Neural crest cell (in vitro differentiated cells): ENCODE measurements at regions not wholly inside any gene's neighbourhood (a gene's known extent, or its start where the extent isn't known, plus 50 kb on each side); places are given as distances from the start of the nearest gene placed in this dataset.
A peak's percentile ranks its signal among the peaks of the same experiment; 100 is the strongest.

ENCODE experiments used
- DNase-seq: peaks from one replicate; pipeline ENCODE4 v3.0.0; 2021; ENCODE audit warnings: low read depth, mixed read lengths, low spot score
- H3K27ac Mint-ChIP-seq: one replicate; pipeline ENCODE4 v1.8.0; 2021; ENCODE audit warnings: mild to moderate bottlenecking, mixed read lengths; ENCODE audit not compliant: unreplicated experiment
- H3K27me3 Mint-ChIP-seq: 2 replicates; pipeline ENCODE4 v1.8.0; 2021; ENCODE audit warnings: low read depth, mild to moderate bottlenecking, mixed read lengths
- H3K36me3 Mint-ChIP-seq: 2 replicates; pipeline ENCODE4 v1.8.0; 2021; ENCODE audit warnings: low read depth, mild to moderate bottlenecking, mixed read lengths
- H3K4me1 Mint-ChIP-seq: 2 replicates; pipeline ENCODE4 v1.8.0; 2021; ENCODE audit warnings: mixed read lengths
- H3K4me3 Mint-ChIP-seq: one replicate; pipeline ENCODE4 v1.8.0; 2021; ENCODE audit warnings: mild to moderate bottlenecking, mixed read lengths
- H3K9me3 Mint-ChIP-seq: 2 replicates; pipeline ENCODE4 v1.8.0; 2021; ENCODE audit warnings: mixed read lengths
- CTCF ChIP-seq: fragments of 200-600 bp; sonication (generic); conservative IDR thresholded peaks from 2 replicates; pipeline ENCODE4 v1.5.0; 2021; ENCODE audit warnings: antibody characterized with exemption, mild to moderate bottlenecking

GRCh38 chr10:69718951-69719350, 82.8 kb upstream of the COL13A1 start:
- no peaks in the 10 kb centered on the region for H3K36me3 Mint-ChIP-seq
- H3K9me3 Mint-ChIP-seq, result no peaks in the 10 kb centered on the region
- H3K27ac Mint-ChIP-seq, result no peak overlapping the region
- no peak for DNase-seq
- no peaks in the 10 kb centered on the region for H3K27me3 Mint-ChIP-seq
- no peak for TF ChIP-seq CTCF
- peaks cover 3% of the 10 kb centered on the region for H3K4me1 Mint-ChIP-seq
- no peak overlapping the region for H3K4me3 Mint-ChIP-seq

GRCh38 chr10:69721690-69722310, 79.9 kb upstream of the COL13A1 start:
- Mint-ChIP-seq H3K4me3 (no peak overlapping the region), H3K27me3 (peaks cover 9% of the 10 kb centered on the region), H3K4me1 (peaks cover 3% of the 10 kb centered on the region), H3K9me3 (no peaks in the 10 kb centered on the region), H3K36me3 (no peaks in the 10 kb centered on the region), H3K27ac (no peak overlapping the region)
- TF ChIP-seq CTCF, result no peak
- DNase-seq, result no peak

GRCh38 chr10:69723653-69724052, 78.1 kb upstream of the COL13A1 start:
- peaks cover 8% of the 10 kb centered on the region for H3K4me1 Mint-ChIP-seq
- DNase-seq, result no peak
- H3K9me3 Mint-ChIP-seq, result no peaks in the 10 kb centered on the region
- H3K27me3 Mint-ChIP-seq, result peaks cover 9% of the 10 kb centered on the region
- no peak overlapping the region for H3K27ac Mint-ChIP-seq
- no peaks in the 10 kb centered on the region for H3K36me3 Mint-ChIP-seq
- no peak for TF ChIP-seq CTCF
- no peak overlapping the region for H3K4me3 Mint-ChIP-seq

GRCh38 chr10:69726850-69727249, 74.9 kb upstream of the COL13A1 start:
- no peak overlapping the region for H3K4me3 Mint-ChIP-seq

GRCh38 chr10:69728335-69728870, 73.3 kb upstream of the COL13A1 start:
- Mint-ChIP-seq H3K36me3 (no peaks in the 10 kb centered on the region), H3K4me1 (peaks cover 6% of the 10 kb centered on the region), H3K27ac (peak overlapping the region; percentile 54), H3K9me3 (no peaks in the 10 kb centered on the region), H3K4me3 (no peak overlapping the region), H3K27me3 (peaks cover 9% of the 10 kb centered on the region)
- TF ChIP-seq CTCF, result no peak
- no peak for DNase-seq

More at GRCh38 chr10:69726850-69727249, 74.9 kb upstream of the COL13A1 start:
- Mint-ChIP-seq H3K27me3 (peaks cover 9% of the 10 kb centered on the region), H3K9me3 (no peaks in the 10 kb centered on the region), H3K4me1 (peaks cover 6% of the 10 kb centered on the region), H3K36me3 (no peaks in the 10 kb centered on the region), H3K27ac (no peak overlapping the region)
- DNase-seq, result no peak
- no peak for TF ChIP-seq CTCF
